SK-N-SH (cell line): ENCODE measurements at regions not wholly inside any gene's neighbourhood (a gene's known extent, or its start where the extent isn't known, plus 50 kb on each side); places are given as distances from the start of the nearest gene placed in this dataset.
"Not testable (repeated sequence)": the region's sequence is repeated elsewhere in the genome, so short reads cannot be mapped to it uniquely, and the experiment has no call there.

Experiments used
- CTCF ChIA-PET: fragments of 300-600, 350-600 bp; formaldehyde crosslinking; extraction: SDS; loops from one replicate; lab custom pipeline; 2021; lab: Yijun Ruan, JAX
- POLR2A ChIA-PET: fragments of 350-600 bp; sonication (Branson Sonifier 250); formaldehyde crosslinking; extraction: SDS; loops from one replicate; lab custom pipeline; 2020; ENCODE audit warnings: antibody characterized with exemption, inconsistent platforms; lab: Yijun Ruan, JAX
- DNase-seq: peaks from one replicate; pipeline ENCODE4 v3.0.0; 2012
- H2AFZ ChIP-seq: fragments of 200-600 bp; sonication (generic); 2 replicates; pipeline ENCODE4 v1.8.1; 2016; ENCODE audit warnings: antibody characterized with exemption, mild to moderate bottlenecking, low read depth
- H3F3A ChIP-seq: fragments of 200-600 bp; sonication (generic); replicated peaks from 2 replicates; pipeline ENCODE3; 2016; ENCODE audit warnings: antibody characterized with exemption, mild to moderate bottlenecking; ENCODE audit not compliant: insufficient read depth
- H3K27ac ChIP-seq, 2 experiments: fragments of 200-500 bp in 1 of 2; fragments of 200-600 bp in 1 of 2; sonication (Bioruptor generic) in 1 of 2; sonication (generic), shearing (Covaris generic) in 1 of 2; 2 replicates each; pipeline versions ENCODE4 v1.5.1 to v1.6.1; 2014 to 2016; ENCODE audit warnings: low read depth in 2 of 2, inconsistent platforms in 1 of 2, low read length in 1 of 2, mild to moderate bottlenecking in 1 of 2, mixed read lengths in 1 of 2
- H3K27me3 ChIP-seq: fragments of 200-600 bp; sonication (generic), shearing (Covaris generic); 2 replicates; pipeline ENCODE4 v1.6.1; 2016; ENCODE audit warnings: mixed run types; ENCODE audit not compliant: insufficient read depth
- H3K36me3 ChIP-seq, 2 experiments: fragments of 200-500 bp in 1 of 2; fragments of 200-600 bp in 1 of 2; sonication (Bioruptor generic) in 1 of 2; sonication (generic) in 1 of 2; replicated peaks in 1 of 2; 2 replicates each; pipeline versions ENCODE3 to v1.5.1; 2014 to 2016; ENCODE audit warnings: low read length in 1 of 2, mild to moderate bottlenecking in 1 of 2; ENCODE audit not compliant: insufficient read depth in 2 of 2, control insufficient read depth in 1 of 2
- H3K4me1 ChIP-seq, 2 experiments: fragments of 200-500 bp in 1 of 2; fragments of 200-600 bp in 1 of 2; sonication (Bioruptor generic) in 1 of 2; sonication (generic), shearing (Covaris generic) in 1 of 2; 2 replicates each; pipeline versions ENCODE4 v1.5.1 to v1.6.1; 2014 to 2016; ENCODE audit warnings: low read depth in 1 of 2, low read length in 1 of 2, mixed run types in 1 of 2; ENCODE audit not compliant: insufficient read depth in 2 of 2, control insufficient read depth in 1 of 2
- H3K4me2 ChIP-seq: fragments of 200-600 bp; sonication (generic), shearing (Covaris generic); 2 replicates; pipeline ENCODE4 v1.6.1; 2017; ENCODE audit warnings: mixed run types
- H3K4me3 ChIP-seq, 2 experiments: fragments of 200-500 bp in 1 of 2; fragments of 200-600 bp in 1 of 2; sonication (Bioruptor generic) in 1 of 2; sonication (generic), shearing (Covaris generic) in 1 of 2; 2 replicates each; pipeline versions ENCODE4 v1.5.1 to v1.8.1; 2014 to 2016; ENCODE audit warnings: low read depth in 2 of 2, inconsistent platforms in 1 of 2, low read length in 1 of 2, mild to moderate bottlenecking in 1 of 2, mixed read lengths in 1 of 2, moderate library complexity in 1 of 2
- H3K79me2 ChIP-seq: fragments of 200-600 bp; sonication (generic); 2 replicates; pipeline ENCODE4 v1.8.1; 2017; ENCODE audit warnings: mild to moderate bottlenecking; ENCODE audit not compliant: insufficient read depth
- H3K9ac ChIP-seq: fragments of 200-600 bp; sonication (generic); 2 replicates; pipeline ENCODE4 v1.6.1; 2017; ENCODE audit warnings: mixed run types
- H3K9me2 ChIP-seq: fragments of 200-600 bp; sonication (generic); 2 replicates; pipeline ENCODE4 v1.6.1; 2017; ENCODE audit warnings: mixed run types
- H3K9me3 ChIP-seq: fragments of 200-600 bp; sonication (generic); 2 replicates; pipeline ENCODE4 v1.6.1; 2017; ENCODE audit warnings: mixed run types, mild to moderate bottlenecking, moderate library complexity
- H4K20me1 ChIP-seq: fragments of 200-600 bp; sonication (generic); 2 replicates; pipeline ENCODE4 v1.6.1; 2017; ENCODE audit warnings: mild to moderate bottlenecking, mixed run types; ENCODE audit not compliant: insufficient read depth
- EP300 ChIP-seq, 2 experiments: IDR thresholded peaks; 2 replicates each; pipeline versions ENCODE4 v1.4.0 to v1.6.1; 2012; ENCODE audit warnings: borderline replicate concordance in 1 of 2, low read depth in 1 of 2, low read length in 1 of 2
- FOXM1 ChIP-seq: IDR thresholded peaks from 2 replicates; pipeline ENCODE4 v1.4.0; 2012; ENCODE audit warnings: low read depth, mild to moderate bottlenecking
- GABPA ChIP-seq: IDR thresholded peaks from 2 replicates; pipeline ENCODE4 v1.4.0; 2012; ENCODE audit warnings: low read depth, mild to moderate bottlenecking
- GATA2 ChIP-seq: sonication (generic); formaldehyde crosslinking; IDR thresholded peaks from 2 replicates; pipeline ENCODE4 v1.5.0; 2020; ENCODE audit warnings: mild to moderate bottlenecking, missing genetic modification reagents
- IRF3 ChIP-seq: fragments of 150-350 bp; IDR thresholded peaks from 2 replicates; pipeline ENCODE4 v1.6.1; 2016; ENCODE audit warnings: mild to moderate bottlenecking, low read depth, low read length
- JUND ChIP-seq: IDR thresholded peaks from 2 replicates; pipeline ENCODE4 v1.4.0; 2012
- MEF2A ChIP-seq: IDR thresholded peaks from 2 replicates; pipeline ENCODE4 v1.4.0; 2012; ENCODE audit warnings: low read depth, borderline replicate concordance
- MXI1 ChIP-seq: IDR thresholded peaks from 2 replicates; pipeline ENCODE4 v1.6.1; 2012; ENCODE audit warnings: mild to moderate bottlenecking, low read depth, low read length, improper control_type of control experiment
- NFIC ChIP-seq: IDR thresholded peaks from 2 replicates; pipeline ENCODE4 v1.4.0; 2012; ENCODE audit warnings: borderline replicate concordance
- NRF1 ChIP-seq: IDR thresholded peaks from 2 replicates; pipeline ENCODE4 v1.6.1; 2012; ENCODE audit warnings: low read depth, mild to moderate bottlenecking, low read length
- POLR2AphosphoS5 ChIP-seq: IDR thresholded peaks from 2 replicates; pipeline ENCODE4 v1.6.1; 2012; ENCODE audit warnings: low read depth, low read length
- RXRA ChIP-seq: IDR thresholded peaks from 2 replicates; pipeline ENCODE4 v1.4.0; 2012; ENCODE audit warnings: low read depth, mild to moderate bottlenecking, borderline replicate concordance
- SMC3 ChIP-seq: IDR thresholded peaks from 2 replicates; pipeline ENCODE4 v1.6.1; 2012; ENCODE audit warnings: low read depth, low read length, improper control_type of control experiment
- USF1 ChIP-seq: IDR thresholded peaks from 2 replicates; pipeline ENCODE4 v1.4.0; 2012; ENCODE audit warnings: low read depth, borderline replicate concordance
- ZBTB33 ChIP-seq: IDR thresholded peaks from 2 replicates; pipeline ENCODE4 v1.4.0; 2012; ENCODE audit warnings: low read depth, borderline replicate concordance
- whole genome bisulfite sequencing: methylation state at CpG from one replicate; pipeline ENCODE4 v1.1.6; 2017; ENCODE audit warnings: low lambda C conversion rate; 5-methylcytosine and 5-hydroxymethylcytosine counted together
- TF ChIP-seq, protein P1 (sequence below): IDR thresholded peaks from 2 replicates; pipeline ENCODE4 v1.6.1; 2012; ENCODE audit warnings: mild to moderate bottlenecking, low read depth, low read length, moderate library complexity

DNA sequence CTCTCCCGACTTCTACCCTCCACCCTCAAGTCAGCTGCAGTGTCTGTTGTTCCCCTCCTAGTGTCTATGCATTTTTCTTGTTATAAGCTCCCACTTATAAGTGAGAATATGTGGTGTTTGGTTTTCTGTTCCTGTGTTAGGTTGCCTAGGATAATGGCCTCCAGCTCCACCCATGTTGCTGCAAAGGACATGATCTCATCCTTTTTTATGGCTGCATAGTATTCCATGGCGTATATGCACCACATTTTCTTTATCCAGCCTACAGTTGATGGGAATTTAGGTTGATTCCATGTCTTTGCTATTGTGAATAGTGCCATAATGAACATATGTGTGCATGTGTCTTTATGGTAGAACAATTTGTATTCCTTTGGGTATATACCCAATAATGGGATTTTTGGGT is 80.7 kb downstream of the SPTSSA start:
- H3K9ac ChIP-seq, H3K9me2 ChIP-seq, H3K27ac ChIP-seq, CTCF ChIA-PET, H3K4me1 ChIP-seq, H3K4me3 ChIP-seq, H3K36me3 ChIP-seq, H3F3A ChIP-seq, H3K79me2 ChIP-seq, H2AFZ ChIP-seq, DNase-seq, H3K9me3 ChIP-seq, H3K4me2 ChIP-seq, POLR2A ChIA-PET, H4K20me1 ChIP-seq, H3K27me3 ChIP-seq: not testable (repeated sequence)
- 60% methylated on average over 2 of the region's 2 CpGs for WGBS

GRCh38 chr14:34380471-34380845 is 81.6 kb downstream of the SPTSSA start:
- Histone ChIP-seq H3K9me2 (no peaks in the 10 kb centered on the region), H3K27ac (no peak overlapping the region), H3K9me3 (no peaks in the 10 kb centered on the region), H3F3A (no peaks in the 10 kb centered on the region), H3K27me3 (no peaks in the 10 kb centered on the region), H3K79me2 (no peaks in the 10 kb centered on the region), H3K4me2 (no peak overlapping the region), H3K36me3 (no peaks in the 10 kb centered on the region), H3K9ac (no peak overlapping the region), H3K4me1 (no peaks in the 10 kb centered on the region), H2AFZ (no peak overlapping the region), H3K4me3 (no peak overlapping the region), H4K20me1 (no peaks in the 10 kb centered on the region)
- POLR2A ChIA-PET: no interaction called here
- TF ChIP-seq NRF1 (no peak), EP300 (IDR thresholded peaks at IDR 0.05; ENCODE audit: borderline replicate concordance in 1 of 2, low read depth in 1 of 2, low read length in 1 of 2) (no peak), USF1 (no peak), GABPA (no peak), SMC3 (no peak), MXI1 (no peak), JUND (no peak), ZBTB33 (no peak), POLR2AphosphoS5 (no peak), NFIC (no peak), GATA2 (CRISPR knock-in tag) (no peak), IRF3 (no peak), MEF2A (no peak), RXRA (no peak), FOXM1 (no peak)
- TF ChIP-seq, protein P1, sequence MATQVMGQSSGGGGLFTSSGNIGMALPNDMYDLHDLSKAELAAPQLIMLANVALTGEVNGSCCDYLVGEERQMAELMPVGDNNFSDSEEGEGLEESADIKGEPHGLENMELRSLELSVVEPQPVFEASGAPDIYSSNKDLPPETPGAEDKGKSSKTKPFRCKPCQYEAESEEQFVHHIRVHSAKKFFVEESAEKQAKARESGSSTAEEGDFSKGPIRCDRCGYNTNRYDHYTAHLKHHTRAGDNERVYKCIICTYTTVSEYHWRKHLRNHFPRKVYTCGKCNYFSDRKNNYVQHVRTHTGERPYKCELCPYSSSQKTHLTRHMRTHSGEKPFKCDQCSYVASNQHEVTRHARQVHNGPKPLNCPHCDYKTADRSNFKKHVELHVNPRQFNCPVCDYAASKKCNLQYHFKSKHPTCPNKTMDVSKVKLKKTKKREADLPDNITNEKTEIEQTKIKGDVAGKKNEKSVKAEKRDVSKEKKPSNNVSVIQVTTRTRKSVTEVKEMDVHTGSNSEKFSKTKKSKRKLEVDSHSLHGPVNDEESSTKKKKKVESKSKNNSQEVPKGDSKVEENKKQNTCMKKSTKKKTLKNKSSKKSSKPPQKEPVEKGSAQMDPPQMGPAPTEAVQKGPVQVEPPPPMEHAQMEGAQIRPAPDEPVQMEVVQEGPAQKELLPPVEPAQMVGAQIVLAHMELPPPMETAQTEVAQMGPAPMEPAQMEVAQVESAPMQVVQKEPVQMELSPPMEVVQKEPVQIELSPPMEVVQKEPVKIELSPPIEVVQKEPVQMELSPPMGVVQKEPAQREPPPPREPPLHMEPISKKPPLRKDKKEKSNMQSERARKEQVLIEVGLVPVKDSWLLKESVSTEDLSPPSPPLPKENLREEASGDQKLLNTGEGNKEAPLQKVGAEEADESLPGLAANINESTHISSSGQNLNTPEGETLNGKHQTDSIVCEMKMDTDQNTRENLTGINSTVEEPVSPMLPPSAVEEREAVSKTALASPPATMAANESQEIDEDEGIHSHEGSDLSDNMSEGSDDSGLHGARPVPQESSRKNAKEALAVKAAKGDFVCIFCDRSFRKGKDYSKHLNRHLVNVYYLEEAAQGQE: no peak
- DNase-seq: no peak
- CTCF ChIA-PET: no interaction called here
- WGBS: 60% methylated on average over 4 of the region's 4 CpGs
